Loucy (cell line): ENCODE measurements at regions not wholly inside any gene's neighbourhood (a gene's known extent, or its start where the extent isn't known, plus 50 kb on each side); places are given as distances from the start of the nearest gene placed in this dataset.

Source experiments
- CTCF ChIP-seq: fragments of 200-600 bp; sonication (generic); conservative IDR thresholded peaks from 2 replicates; pipeline ENCODE4 v1.5.1; 2014; ENCODE audit warnings: mild to moderate bottlenecking, antibody characterized with exemption, low read length
- EZH2phosphoT487 ChIP-seq: fragments of 200-600 bp; IDR thresholded peaks from 2 replicates; pipeline ENCODE4 v1.6.1; 2018; ENCODE audit warnings: antibody characterized with exemption, mild to moderate bottlenecking, moderate library complexity, borderline replicate concordance

GRCh38 chr15:97688177-97688576 lies 272.3 kb upstream of the ARRDC4 start:
- no peak for TF ChIP-seq CTCF
- TF ChIP-seq EZH2phosphoT487 = no peak
